A549 (cell line): ENCODE measurements at regions not wholly inside any gene's neighbourhood (a gene's known extent, or its start where the extent isn't known, plus 50 kb on each side); places are given as distances from the start of the nearest gene placed in this dataset.

ENCODE experiments used
- ATAC-seq, 2 experiments: fragments of 200-7000 bp in 1 of 2; fragments of >200 bp in 1 of 2; cut with Nextera tagmentation in 1 of 2; cut with Tn5 transposase in 1 of 2; 3 replicates each; pipeline versions ENCODE4 v1.8.0 to v1.9.1; 2018 to 2020; ENCODE audit warnings: mild to moderate bottlenecking in 1 of 2, moderate library complexity in 1 of 2
- CTCF ChIA-PET: fragments of 300-600 bp; sonication (Branson Sonifier 250); formaldehyde crosslinking; extraction: SDS; loops from one replicate; lab custom pipeline; 2021; ENCODE audit warnings: antibody characterized with exemption, inconsistent platforms; lab: Yijun Ruan, JAX
- POLR2A ChIA-PET: fragments of 350-600 bp; formaldehyde crosslinking; extraction: SDS; loops from one replicate; lab custom pipeline; 2021; ENCODE audit warnings: antibody characterized with exemption, inconsistent platforms; lab: Yijun Ruan, JAX
- DNase-seq, 2 experiments: peaks; one replicate each; pipeline versions ENCODE4 v3.0.0 to v3.0.0-alpha.2; 2011 to 2016; ENCODE audit warnings: low read depth in 1 of 2, low spot score in 1 of 2
- FAIRE-seq: peaks from 2 replicates; lab custom pipeline; 2011; peaks lifted over from hg19 to GRCh38; lab: Jason Lieb, UNC
- H3K27ac ChIP-seq, 2 experiments: fragments of >200 bp; sonication (Bioruptor Twin); formaldehyde crosslinking; 3 replicates each; pipeline ENCODE4 v1.5.1; 2016 to 2017
- H3K4me1 ChIP-seq: fragments of >200 bp; sonication (Bioruptor Twin); formaldehyde crosslinking; 3 replicates; pipeline ENCODE4 v1.6.1; 2016
- H3K4me2 ChIP-seq: fragments of >200 bp; sonication (Bioruptor Twin); formaldehyde crosslinking; 3 replicates; pipeline ENCODE4 v1.6.1; 2016
- H3K4me3 ChIP-seq: fragments of >200 bp; sonication (Bioruptor Twin); formaldehyde crosslinking; 3 replicates; pipeline ENCODE4 v1.5.1; 2016
- H3K9me3 ChIP-seq: fragments of >200 bp; sonication (Bioruptor Twin); formaldehyde crosslinking; 3 replicates; pipeline ENCODE4 v1.6.1; 2016
- CHD4 ChIP-seq: fragments of 200-600 bp; sonication (generic); IDR thresholded peaks from 2 replicates; pipeline ENCODE4 v1.6.1; 2016; ENCODE audit warnings: antibody characterized with exemption, mild to moderate bottlenecking, borderline replicate concordance
- EHF ChIP-seq: fragments of 250-450 bp; sonication (Bioruptor Pico); IDR thresholded peaks from 2 replicates; pipeline ENCODE4 v1.5.0; 2020; ENCODE audit warnings: mild to moderate bottlenecking
- FOSB ChIP-seq: fragments of 250-450 bp; sonication (Bioruptor Pico); IDR thresholded peaks from 2 replicates; pipeline ENCODE4 v1.5.0; 2020; ENCODE audit warnings: mild to moderate bottlenecking, moderate library complexity
- FOSL2 ChIP-seq, 2 experiments: fragments of 450-650 bp in 1 of 2; fragments of >200 bp in 1 of 2; sonication (Bioruptor Twin) in 1 of 2; formaldehyde crosslinking; IDR thresholded peaks; 2 replicates each; pipeline versions ENCODE4 v1.5.0 to v1.6.1; 2016 to 2020; ENCODE audit warnings: mild to moderate bottlenecking in 1 of 2, moderate library complexity in 1 of 2
- GATA3 ChIP-seq: IDR thresholded peaks from 2 replicates; pipeline ENCODE4 v1.6.1; 2012; ENCODE audit warnings: borderline replicate concordance
- HOXB13 ChIP-seq: fragments of 250-450 bp; sonication (Bioruptor Pico); IDR thresholded peaks from 2 replicates; pipeline ENCODE4 v1.5.0; 2020; ENCODE audit warnings: low read depth, mild to moderate bottlenecking, moderate library complexity
- KDM1A ChIP-seq: fragments of 200-600 bp; sonication (generic); IDR thresholded peaks from 2 replicates; pipeline ENCODE4 v1.6.1; 2016; ENCODE audit warnings: low read depth, mild to moderate bottlenecking
- NPAS2 ChIP-seq: fragments of 250-450 bp; sonication (Bioruptor Pico); IDR thresholded peaks from 2 replicates; pipeline ENCODE4 v1.8.0; 2022; ENCODE audit warnings: mild to moderate bottlenecking, moderate library complexity, borderline replicate concordance
- POLR2A ChIP-seq: IDR thresholded peaks from 2 replicates; pipeline ENCODE4 v1.6.1; 2012; ENCODE audit warnings: mild to moderate bottlenecking, low read length
- RNF2 ChIP-seq: fragments of 200-600 bp; sonication (generic); IDR thresholded peaks from 2 replicates; pipeline ENCODE4 v1.6.1; 2016; ENCODE audit warnings: low read depth, mild to moderate bottlenecking, antibody characterized with exemption, moderate library complexity, borderline replicate concordance
- TP53 ChIP-seq: fragments of 250-450 bp; sonication (Bioruptor Pico); IDR thresholded peaks from 2 replicates; pipeline ENCODE4 v1.5.0; 2021; ENCODE audit warnings: mild to moderate bottlenecking, moderate library complexity
- ZFP36 ChIP-seq: fragments of 450-650 bp; IDR thresholded peaks from 2 replicates; pipeline ENCODE4 v1.6.1; 2014; ENCODE audit warnings: borderline replicate concordance; ENCODE audit not compliant: partially characterized antibody
- ZSCAN20 ChIP-seq: fragments of 250-450 bp; sonication (Bioruptor Pico); IDR thresholded peaks from 2 replicates; pipeline ENCODE4 v1.8.0; 2022; ENCODE audit warnings: mild to moderate bottlenecking, moderate library complexity
- WGBS: methylation state at CpG from one replicate; pipeline ENCODE4 v1.1.6; 2017; ENCODE audit errors: missing lambda C conversion rate; 5-methylcytosine and 5-hydroxymethylcytosine counted together
- TF ChIP-seq, protein P1 (sequence below): IDR thresholded peaks from 2 replicates; pipeline ENCODE4 v1.6.1; 2012
- TF ChIP-seq, protein P2 (sequence below): fragments of 200-600 bp; sonication (generic); IDR thresholded peaks from 2 replicates; pipeline ENCODE4 v1.6.1; 2016; ENCODE audit warnings: antibody characterized with exemption, mild to moderate bottlenecking, moderate library complexity
- TF ChIP-seq, protein P3 (sequence below): fragments of >200 bp; sonication (Bioruptor Twin); formaldehyde crosslinking; IDR thresholded peaks from 2 replicates; pipeline ENCODE4 v1.6.1; 2016
- TF ChIP-seq, protein P4 (sequence below): IDR thresholded peaks from 2 replicates; pipeline ENCODE4 v1.6.1; 2012
- TF ChIP-seq, protein P5 (sequence below): fragments of >200 bp; sonication (Bioruptor Twin); formaldehyde crosslinking; IDR thresholded peaks from 3 replicates; pipeline ENCODE4 v1.6.1; 2016
- TF ChIP-seq, protein P6 (sequence below): fragments of 150-350 bp; IDR thresholded peaks from 2 replicates; pipeline ENCODE4 v1.6.1; 2014; ENCODE audit warnings: low read depth, mild to moderate bottlenecking, low read length

DNA sequence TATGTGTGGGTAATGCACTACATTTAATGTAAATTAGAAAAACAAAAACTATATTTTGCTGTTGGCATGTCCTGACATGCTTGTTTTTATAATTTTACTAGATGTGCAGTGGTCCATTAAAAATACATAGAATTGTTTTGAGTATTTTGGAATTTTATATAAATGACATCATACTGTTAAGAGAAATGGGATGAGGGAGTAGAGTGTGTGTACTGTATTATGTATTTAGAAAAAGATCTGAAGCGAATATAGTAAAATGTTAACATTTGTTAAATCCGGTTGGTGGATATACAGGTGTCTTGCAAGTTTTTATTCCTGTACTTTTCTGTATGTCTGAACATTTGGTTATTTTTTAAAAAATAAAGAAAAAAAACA lies 288.4 kb upstream of the SATB1 start:
- DNase-seq = no peak
- ATAC-seq = no peak
- ChIA-PET POLR2A (no interaction called here), CTCF (no interaction called here)
- no peak for TF ChIP-seq CHD4
- no peak for TF ChIP-seq RNF2
- TF ChIP-seq FOSL2 (IDR thresholded peaks at IDR 0.05) = no peak
- no peak for TF ChIP-seq FOSL2 (CRISPR knock-in tag; IDR thresholded peaks at IDR 0.05)
- TF ChIP-seq, protein P1, sequence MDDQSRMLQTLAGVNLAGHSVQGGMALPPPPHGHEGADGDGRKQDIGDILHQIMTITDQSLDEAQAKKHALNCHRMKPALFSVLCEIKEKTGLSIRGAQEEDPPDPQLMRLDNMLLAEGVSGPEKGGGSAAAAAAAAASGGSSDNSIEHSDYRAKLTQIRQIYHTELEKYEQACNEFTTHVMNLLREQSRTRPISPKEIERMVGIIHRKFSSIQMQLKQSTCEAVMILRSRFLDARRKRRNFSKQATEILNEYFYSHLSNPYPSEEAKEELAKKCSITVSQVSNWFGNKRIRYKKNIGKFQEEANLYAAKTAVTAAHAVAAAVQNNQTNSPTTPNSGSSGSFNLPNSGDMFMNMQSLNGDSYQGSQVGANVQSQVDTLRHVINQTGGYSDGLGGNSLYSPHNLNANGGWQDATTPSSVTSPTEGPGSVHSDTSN = no peak
- no peak for TF ChIP-seq ZFP36
- TF ChIP-seq FOSB (CRISPR knock-in tag) = no peak
- TF ChIP-seq GATA3 = no peak
- TF ChIP-seq HOXB13 (CRISPR knock-in tag) = no peak
- TF ChIP-seq NPAS2 (CRISPR knock-in tag) = no peak
- no peak for TF ChIP-seq EHF (CRISPR knock-in tag)
- TF ChIP-seq ZSCAN20 = no peak
- TF ChIP-seq, protein P2, sequence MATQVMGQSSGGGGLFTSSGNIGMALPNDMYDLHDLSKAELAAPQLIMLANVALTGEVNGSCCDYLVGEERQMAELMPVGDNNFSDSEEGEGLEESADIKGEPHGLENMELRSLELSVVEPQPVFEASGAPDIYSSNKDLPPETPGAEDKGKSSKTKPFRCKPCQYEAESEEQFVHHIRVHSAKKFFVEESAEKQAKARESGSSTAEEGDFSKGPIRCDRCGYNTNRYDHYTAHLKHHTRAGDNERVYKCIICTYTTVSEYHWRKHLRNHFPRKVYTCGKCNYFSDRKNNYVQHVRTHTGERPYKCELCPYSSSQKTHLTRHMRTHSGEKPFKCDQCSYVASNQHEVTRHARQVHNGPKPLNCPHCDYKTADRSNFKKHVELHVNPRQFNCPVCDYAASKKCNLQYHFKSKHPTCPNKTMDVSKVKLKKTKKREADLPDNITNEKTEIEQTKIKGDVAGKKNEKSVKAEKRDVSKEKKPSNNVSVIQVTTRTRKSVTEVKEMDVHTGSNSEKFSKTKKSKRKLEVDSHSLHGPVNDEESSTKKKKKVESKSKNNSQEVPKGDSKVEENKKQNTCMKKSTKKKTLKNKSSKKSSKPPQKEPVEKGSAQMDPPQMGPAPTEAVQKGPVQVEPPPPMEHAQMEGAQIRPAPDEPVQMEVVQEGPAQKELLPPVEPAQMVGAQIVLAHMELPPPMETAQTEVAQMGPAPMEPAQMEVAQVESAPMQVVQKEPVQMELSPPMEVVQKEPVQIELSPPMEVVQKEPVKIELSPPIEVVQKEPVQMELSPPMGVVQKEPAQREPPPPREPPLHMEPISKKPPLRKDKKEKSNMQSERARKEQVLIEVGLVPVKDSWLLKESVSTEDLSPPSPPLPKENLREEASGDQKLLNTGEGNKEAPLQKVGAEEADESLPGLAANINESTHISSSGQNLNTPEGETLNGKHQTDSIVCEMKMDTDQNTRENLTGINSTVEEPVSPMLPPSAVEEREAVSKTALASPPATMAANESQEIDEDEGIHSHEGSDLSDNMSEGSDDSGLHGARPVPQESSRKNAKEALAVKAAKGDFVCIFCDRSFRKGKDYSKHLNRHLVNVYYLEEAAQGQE = no peak
- TF ChIP-seq, protein P3, sequence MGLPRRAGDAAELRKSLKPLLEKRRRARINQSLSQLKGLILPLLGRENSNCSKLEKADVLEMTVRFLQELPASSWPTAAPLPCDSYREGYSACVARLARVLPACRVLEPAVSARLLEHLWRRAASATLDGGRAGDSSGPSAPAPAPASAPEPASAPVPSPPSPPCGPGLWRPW = no peak
- no peak for TF ChIP-seq POLR2A
- TF ChIP-seq, protein P4, sequence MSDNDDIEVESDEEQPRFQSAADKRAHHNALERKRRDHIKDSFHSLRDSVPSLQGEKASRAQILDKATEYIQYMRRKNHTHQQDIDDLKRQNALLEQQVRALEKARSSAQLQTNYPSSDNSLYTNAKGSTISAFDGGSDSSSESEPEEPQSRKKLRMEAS = no peak
- TF ChIP-seq, protein P5, sequence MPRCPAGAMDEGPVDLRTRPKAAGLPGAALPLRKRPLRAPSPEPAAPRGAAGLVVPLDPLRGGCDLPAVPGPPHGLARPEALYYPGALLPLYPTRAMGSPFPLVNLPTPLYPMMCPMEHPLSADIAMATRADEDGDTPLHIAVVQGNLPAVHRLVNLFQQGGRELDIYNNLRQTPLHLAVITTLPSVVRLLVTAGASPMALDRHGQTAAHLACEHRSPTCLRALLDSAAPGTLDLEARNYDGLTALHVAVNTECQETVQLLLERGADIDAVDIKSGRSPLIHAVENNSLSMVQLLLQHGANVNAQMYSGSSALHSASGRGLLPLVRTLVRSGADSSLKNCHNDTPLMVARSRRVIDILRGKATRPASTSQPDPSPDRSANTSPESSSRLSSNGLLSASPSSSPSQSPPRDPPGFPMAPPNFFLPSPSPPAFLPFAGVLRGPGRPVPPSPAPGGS = no peak
- no peak for TF ChIP-seq KDM1A
- no peak for TF ChIP-seq TP53 (CRISPR knock-in tag)
- TF ChIP-seq, protein P6, sequence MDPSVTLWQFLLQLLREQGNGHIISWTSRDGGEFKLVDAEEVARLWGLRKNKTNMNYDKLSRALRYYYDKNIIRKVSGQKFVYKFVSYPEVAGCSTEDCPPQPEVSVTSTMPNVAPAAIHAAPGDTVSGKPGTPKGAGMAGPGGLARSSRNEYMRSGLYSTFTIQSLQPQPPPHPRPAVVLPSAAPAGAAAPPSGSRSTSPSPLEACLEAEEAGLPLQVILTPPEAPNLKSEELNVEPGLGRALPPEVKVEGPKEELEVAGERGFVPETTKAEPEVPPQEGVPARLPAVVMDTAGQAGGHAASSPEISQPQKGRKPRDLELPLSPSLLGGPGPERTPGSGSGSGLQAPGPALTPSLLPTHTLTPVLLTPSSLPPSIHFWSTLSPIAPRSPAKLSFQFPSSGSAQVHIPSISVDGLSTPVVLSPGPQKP = no peak
- H3K4me2 ChIP-seq = no peak overlapping the region
- H3K4me1 ChIP-seq = no peaks in the 10 kb centered on the region
- H3K27ac ChIP-seq = no peak overlapping the region
- no peaks in the 10 kb centered on the region for H3K9me3 ChIP-seq
- H3K4me3 ChIP-seq = no peak overlapping the region
- 12% methylated on average over 2 of the region's 2 CpGs for WGBS
- FAIRE-seq = no peak
